IPS-NIHi11 (cell line): ENCODE measurements at regions not wholly inside any gene's neighbourhood (a gene's known extent, or its start where the extent isn't known, plus 50 kb on each side); places are given as distances from the start of the nearest gene placed in this dataset.
"Not testable (repeated sequence)": the region's sequence is repeated elsewhere in the genome, so short reads cannot be mapped to it uniquely, and the experiment has no call there.

Experiments
- DNase-seq: peaks from one replicate; pipeline ENCODE4 v3.0.0; 2012; ENCODE audit warnings: mixed read lengths, low spot score

- not testable (repeated sequence) for DNase-seq
These were observed 52.5 kb upstream of the CCDC71L start for GRCh38 chr7:106713452-106713851.

GRCh38 chr7:106714590-106715442 lies 53.9 kb upstream of the CCDC71L start:
- not testable (repeated sequence) for DNase-seq

- DNase-seq, result no peak
These were observed 54.8 kb upstream of the CCDC71L start for GRCh38 chr7:106715730-106716129.

DNA sequence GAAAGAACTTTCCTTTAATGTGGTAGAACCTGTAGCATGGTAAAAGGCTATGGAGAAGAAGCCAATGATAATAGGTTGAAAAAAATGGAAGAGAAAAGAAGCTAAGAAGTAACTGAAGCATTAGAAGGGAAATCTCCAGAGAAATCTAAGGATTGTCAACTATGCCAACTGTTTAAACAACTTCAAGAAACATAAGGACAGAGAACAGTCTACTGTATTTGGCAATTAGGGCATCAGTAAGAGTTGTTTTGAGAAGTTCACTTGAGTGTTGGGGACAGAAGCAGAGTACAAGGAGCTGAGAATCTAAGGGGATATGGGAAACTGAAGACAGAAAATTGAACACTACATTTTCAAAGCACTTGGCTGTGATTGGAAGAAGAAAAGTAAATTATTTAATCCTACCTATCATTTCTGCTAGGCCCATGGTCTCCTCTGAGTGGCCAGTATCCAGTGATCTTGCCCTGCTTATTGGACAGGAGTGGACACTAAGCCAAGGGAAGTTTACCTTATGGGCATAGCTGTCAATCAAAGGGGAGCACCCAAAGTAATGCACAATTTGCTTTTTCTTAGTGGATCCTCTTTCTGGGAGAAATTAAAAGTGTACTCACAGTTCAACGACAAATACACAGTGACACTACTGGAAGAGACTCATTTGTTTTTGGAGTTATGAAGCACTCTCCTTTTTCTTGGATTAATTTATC lies 56.4 kb upstream of the CCDC71L start:
- DNase-seq, result no peak

DNA sequence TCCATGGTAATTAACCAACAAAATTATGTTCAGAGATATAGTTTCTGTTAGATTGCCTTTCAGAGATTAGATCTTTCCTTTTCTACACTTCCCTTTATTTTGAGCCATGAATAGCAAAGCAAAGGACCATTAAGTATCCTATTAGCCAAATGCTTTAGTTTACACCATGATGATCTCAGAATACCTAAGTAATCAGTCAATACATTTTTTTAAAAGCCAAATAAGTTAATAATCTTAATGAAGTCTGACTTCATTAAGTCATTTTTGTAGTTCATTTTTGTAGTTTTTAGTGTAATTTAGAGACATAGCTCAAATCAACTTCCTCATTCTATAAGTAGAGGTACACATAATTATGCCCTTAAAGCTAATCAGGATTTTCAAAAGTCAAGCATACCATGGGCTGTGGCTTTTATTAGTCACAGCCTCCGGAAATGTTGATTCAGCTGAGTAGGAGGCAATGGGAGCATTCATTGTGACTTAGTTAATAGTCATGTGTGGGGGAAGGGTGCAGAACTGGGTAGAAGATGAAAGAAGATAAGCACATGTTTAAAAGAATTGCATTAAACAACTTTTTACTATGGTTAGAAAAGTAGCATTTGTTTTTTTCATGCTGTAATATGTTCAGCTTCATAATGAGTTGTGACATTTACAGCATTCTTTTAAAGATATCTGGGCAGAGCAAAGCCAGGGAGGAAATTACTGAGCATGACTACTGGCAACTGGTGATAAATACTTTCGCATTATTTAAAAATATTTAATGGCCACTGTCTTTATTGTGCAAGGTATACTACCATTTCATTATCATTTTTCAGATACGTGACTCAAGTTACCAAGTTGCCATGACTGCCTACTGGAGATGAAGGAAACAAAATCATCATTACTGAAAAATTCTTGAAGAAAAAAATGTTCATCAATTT lies 57.3 kb upstream of the CCDC71L start:
- DNase-seq, result peak; percentile 45

- DNase-seq, result no peak
These were observed 59.7 kb upstream of the CCDC71L start for GRCh38 chr7:106720641-106721040.

GRCh38 chr7:106721816-106722785 lies 61.1 kb upstream of the CCDC71L start:
- DNase-seq, result no peak

GRCh38 chr7:106723398-106723797 lies 62.4 kb upstream of the CCDC71L start:
- DNase-seq, result no peak

GRCh38 chr7:106729720-106730385 lies 68.9 kb upstream of the CCDC71L start:
- no peak for DNase-seq

DNA sequence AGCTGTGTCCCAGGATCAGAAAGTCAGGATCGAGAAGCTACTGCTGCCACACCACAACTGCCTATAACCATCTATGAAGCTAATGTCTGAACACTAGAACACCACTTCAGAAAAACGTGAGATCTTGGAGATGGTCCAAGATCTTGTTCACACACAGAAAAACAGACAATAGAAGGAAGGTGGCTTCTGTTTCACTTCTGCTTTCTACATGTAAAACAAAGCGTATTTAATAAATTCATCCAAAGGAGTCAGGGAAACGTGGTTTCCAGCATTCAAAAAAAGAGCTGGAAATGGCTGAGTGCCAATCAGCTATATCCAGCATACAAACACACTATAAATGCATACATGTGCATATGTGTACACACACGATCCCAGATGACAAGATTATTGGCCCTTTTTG lies 70.2 kb upstream of the CCDC71L start:
- DNase-seq, result no peak

- DNase-seq, result no peak
These were observed 70.9 kb upstream of the CCDC71L start for GRCh38 chr7:106731646-106732444.

DNA sequence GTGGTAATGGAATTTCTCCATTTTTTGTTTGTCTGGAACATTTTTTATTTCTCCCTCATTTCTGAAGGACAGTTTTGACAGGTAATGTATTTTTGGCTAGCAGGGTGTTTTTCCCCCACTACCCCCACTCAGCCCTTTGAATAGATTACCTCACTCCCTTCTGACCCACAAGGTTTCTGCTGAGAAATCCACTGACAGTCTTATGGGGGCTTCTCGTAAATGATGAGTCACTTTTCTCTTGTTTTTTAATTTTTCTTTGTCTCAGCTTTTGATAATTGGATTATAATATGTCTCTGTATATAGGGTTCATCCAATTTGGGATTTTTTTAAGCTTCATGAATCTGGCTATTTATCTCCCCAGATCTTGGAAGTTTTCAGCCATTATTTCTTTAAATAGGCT lies 74.7 kb upstream of the CCDC71L start:
- no peak for DNase-seq

GRCh38 chr7:106736123-106736507 lies 75.2 kb upstream of the CCDC71L start:
- DNase-seq, result no peak

DNA sequence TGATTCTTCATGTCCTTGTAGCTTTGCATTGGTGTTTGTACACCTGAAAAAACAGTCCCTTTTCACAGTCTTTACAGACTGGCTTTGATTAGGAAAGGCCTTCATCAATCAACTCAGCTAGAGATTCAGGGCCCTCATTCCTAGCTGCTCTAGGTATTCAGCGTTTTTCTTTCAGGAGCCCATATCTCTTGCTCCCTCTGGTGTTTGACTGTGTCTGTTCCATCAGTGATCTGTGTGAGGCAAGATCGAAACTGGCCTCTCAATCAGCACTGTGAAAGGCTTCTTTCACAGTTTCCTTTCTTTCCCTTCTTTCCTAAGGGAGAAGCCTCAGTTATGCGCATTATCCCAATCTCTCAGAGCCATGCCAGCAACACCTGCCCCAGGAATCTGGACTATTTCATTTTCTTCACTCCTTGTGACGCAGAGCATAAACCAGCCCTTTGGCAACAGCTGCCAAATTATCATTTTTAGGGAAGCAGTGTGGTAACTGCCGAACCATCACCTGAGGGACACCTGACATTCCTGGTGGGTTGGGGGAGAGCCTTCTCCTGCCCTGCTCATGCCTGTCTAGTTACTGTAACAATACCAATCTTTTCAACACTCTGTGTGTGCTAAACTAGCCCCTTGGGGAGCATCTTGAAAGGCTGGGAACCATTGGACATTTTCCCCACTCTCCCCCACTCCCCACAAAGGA lies 75.7 kb upstream of the CCDC71L start:
- DNase-seq, result peak; percentile 65

DNA sequence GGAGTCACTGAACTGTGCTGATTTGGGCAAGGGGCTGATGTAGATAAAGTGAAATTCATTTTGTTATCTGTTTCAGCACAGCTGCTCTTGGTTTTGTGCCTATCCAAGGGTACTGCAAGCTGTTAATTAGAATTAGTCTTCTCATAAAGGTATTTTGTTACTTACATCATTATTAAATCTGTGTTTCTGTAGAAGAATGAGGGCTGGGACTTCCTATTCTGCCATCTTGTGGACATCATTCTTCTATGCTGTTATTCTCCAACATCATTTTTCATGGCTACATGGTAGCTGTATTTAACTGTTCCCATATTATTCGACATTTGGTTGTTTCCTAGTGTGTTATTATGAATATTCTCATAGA lies 76.2 kb upstream of the CCDC71L start:
- no peak for DNase-seq

DNA sequence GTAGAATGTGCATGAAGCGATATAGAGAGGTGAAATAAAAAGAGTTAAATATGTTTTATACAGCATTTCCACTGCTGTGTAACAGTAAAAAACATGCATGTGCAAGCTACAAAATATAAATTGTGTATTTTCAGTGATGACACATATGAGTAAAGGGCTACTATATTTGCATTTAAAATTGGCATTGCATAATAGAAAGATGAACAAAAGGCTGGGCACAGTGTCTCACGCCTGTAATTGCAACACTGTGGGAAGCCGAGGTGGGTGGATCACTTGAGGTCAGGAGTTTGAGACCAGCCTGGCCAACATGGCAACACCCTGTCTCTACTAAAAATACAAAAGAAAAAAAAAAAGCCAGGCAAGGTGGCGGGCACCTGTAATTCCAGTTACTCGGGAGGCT lies 79.8 kb upstream of the CCDC71L start:
- DNase-seq, result no peak

- DNase-seq, result no peak
These were observed 83.7 kb upstream of the CCDC71L start for GRCh38 chr7:106744563-106745091.

DNA sequence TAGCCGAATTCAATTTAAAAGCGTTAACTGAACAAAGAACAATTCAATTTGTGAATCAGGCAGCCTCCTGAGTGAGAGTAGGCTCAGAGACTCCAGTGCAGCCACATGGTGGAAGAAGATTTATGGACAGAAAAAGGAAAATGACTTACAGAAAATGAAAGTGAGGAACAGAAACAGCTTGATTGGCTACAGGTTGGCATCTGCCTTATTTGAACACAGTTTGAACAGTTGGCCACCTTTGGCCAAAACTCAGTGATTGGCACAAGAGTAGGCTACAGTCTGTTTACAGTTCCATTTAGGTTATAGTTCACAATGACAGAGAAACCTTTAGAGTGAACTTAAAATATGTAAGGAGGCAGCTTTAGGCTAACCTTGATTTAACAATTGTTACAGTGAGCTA lies 86.3 kb upstream of the CCDC71L start:
- DNase-seq, result not testable (repeated sequence)

DNA sequence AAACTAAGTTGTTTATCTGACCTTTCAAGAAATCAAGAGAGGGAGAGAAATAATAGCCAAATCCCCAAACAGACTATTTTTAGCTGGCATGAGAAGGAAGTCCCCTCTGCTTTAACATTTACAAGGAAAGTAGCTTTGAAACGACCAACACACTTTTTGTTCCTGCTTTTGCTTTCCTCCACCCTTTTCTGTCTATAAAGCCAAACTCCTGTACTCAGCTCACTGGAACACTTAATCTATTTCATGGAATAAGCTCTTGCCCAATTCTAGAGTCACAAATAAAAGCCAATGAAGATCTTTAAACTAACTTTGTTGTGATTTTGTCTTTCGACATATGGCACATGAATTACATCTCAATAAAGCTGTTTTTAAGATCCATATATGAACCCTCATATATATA lies 86.8 kb upstream of the CCDC71L start:
- DNase-seq, result no peak
